H1 (cell line): ENCODE measurements at regions not wholly inside any gene's neighbourhood (a gene's known extent, or its start where the extent isn't known, plus 50 kb on each side); places are given as distances from the start of the nearest gene placed in this dataset.

Experiments used
- CTCF ChIA-PET: fragments of 300-600 bp; sonication (Branson Sonifier 250); formaldehyde crosslinking; loops from one replicate; lab custom pipeline; 2021; ENCODE audit not compliant: partially characterized antibody; lab: Charles Lee
- POLR2A ChIA-PET: fragments of 300-600 bp; sonication (Branson Sonifier 250); formaldehyde crosslinking; loops from one replicate; lab custom pipeline; 2021; ENCODE audit warnings: inconsistent platforms; ENCODE audit not compliant: partially characterized antibody; lab: Charles Lee
- DNase-seq, 2 experiments: peaks; one replicate each; pipeline versions ENCODE4 v3.0.0 to v3.0.0-alpha.2; 2010 to 2022; ENCODE audit warnings: low spot score in 2 of 2, low read depth in 1 of 2, mixed read lengths in 1 of 2
- FAIRE-seq: peaks from 2 replicates; lab custom pipeline; 2011; peaks lifted over from hg19 to GRCh38; lab: Jason Lieb, UNC
- H2AFZ ChIP-seq: 2 replicates; pipeline ENCODE4 v1.8.1; 2012; ENCODE audit warnings: low read length, inconsistent platforms
- H2AK5ac ChIP-seq: 2 replicates; pipeline ENCODE4 v1.6.1; 2013; ENCODE audit warnings: low read depth, low read length
- H2BK120ac ChIP-seq: replicated peaks from 2 replicates; pipeline ENCODE3; 2013; ENCODE audit warnings: low read depth, low read length, inconsistent platforms
- H2BK12ac ChIP-seq: 2 replicates; pipeline ENCODE4 v1.6.1; 2013; ENCODE audit warnings: low read depth, low read length
- H2BK15ac ChIP-seq: 2 replicates; pipeline ENCODE4 v1.6.1; 2013; ENCODE audit warnings: low read length
- H2BK20ac ChIP-seq: 2 replicates; pipeline ENCODE4 v1.6.1; 2013; ENCODE audit warnings: low read length
- H2BK5ac ChIP-seq: 2 replicates; pipeline ENCODE4 v1.6.1; 2013; ENCODE audit warnings: low read depth, low read length
- H3K14ac ChIP-seq: 2 replicates; pipeline ENCODE4 v1.6.1; 2013; ENCODE audit warnings: inconsistent platforms; ENCODE audit not compliant: insufficient read length
- H3K18ac ChIP-seq: 2 replicates; pipeline ENCODE4 v1.6.1; 2013; ENCODE audit warnings: low read length; ENCODE audit errors: extremely low read depth
- H3K23ac ChIP-seq: 2 replicates; pipeline ENCODE4 v1.6.1; 2013; ENCODE audit warnings: inconsistent platforms; ENCODE audit not compliant: insufficient read length
- H3K23me2 ChIP-seq: 2 replicates; pipeline ENCODE4 v1.6.1; 2013; ENCODE audit warnings: low read depth, low read length
- H3K27ac ChIP-seq: 2 replicates; pipeline ENCODE4 v1.6.1; 2011; ENCODE audit warnings: low read depth, low read length, inconsistent platforms
- H3K27me3 ChIP-seq, 4 experiments: replicated peaks in 1 of 4; 1 replicate in 1 of 4; 2 replicates in 3 of 4; pipeline versions ENCODE4 v1.6.1 to v1.8.1; 2011 to 2013; ENCODE audit warnings: low read length in 3 of 4, mild to moderate bottlenecking in 3 of 4, inconsistent platforms in 2 of 4, mixed read lengths in 2 of 4, moderate library complexity in 1 of 4; ENCODE audit not compliant: control insufficient read depth in 3 of 4, insufficient read depth in 3 of 4; ENCODE audit errors: extremely low read depth in 1 of 4
- H3K36me3 ChIP-seq, 4 experiments: 2 replicates each; pipeline versions ENCODE4 v1.6.1 to v1.8.1; 2011 to 2013; ENCODE audit warnings: mild to moderate bottlenecking in 4 of 4, low read length in 3 of 4, moderate library complexity in 2 of 4, control low read depth in 1 of 4, inconsistent platforms in 1 of 4; ENCODE audit not compliant: insufficient read depth in 4 of 4, control insufficient read depth in 2 of 4
- H3K4ac ChIP-seq: replicated peaks from 2 replicates; pipeline ENCODE3; 2013; ENCODE audit warnings: low read length, low read depth, mixed read lengths, inconsistent platforms; ENCODE audit not compliant: insufficient read length
- H3K4me1 ChIP-seq, 4 experiments: replicated peaks in 1 of 4; 1 replicate in 1 of 4; 2 replicates in 3 of 4; pipeline versions ENCODE4 v1.6.1 to v1.8.1; 2011 to 2013; ENCODE audit warnings: low read length in 3 of 4, inconsistent platforms in 2 of 4, mixed read lengths in 1 of 4; ENCODE audit not compliant: insufficient read depth in 4 of 4, control insufficient read depth in 3 of 4
- H3K4me2 ChIP-seq, 2 experiments: 2 replicates each; pipeline versions ENCODE4 v1.6.1 to v1.8.1; 2011 to 2013; ENCODE audit warnings: low read depth in 2 of 2, low read length in 2 of 2, control low read depth in 1 of 2, inconsistent platforms in 1 of 2, mild to moderate bottlenecking in 1 of 2; ENCODE audit not compliant: insufficient read depth in 1 of 2
- H3K4me3 ChIP-seq, 4 experiments: fragments of 200-600, 300-600 bp in 1 of 4; sonication (generic), shearing (Covaris generic), sonication (Bioruptor Twin) in 1 of 4; 2 replicates each; pipeline versions ENCODE4 v1.5.1 to v1.8.1; 2011 to 2016; ENCODE audit warnings: low read length in 4 of 4, low read depth in 3 of 4, control low read depth in 2 of 4, inconsistent platforms in 2 of 4, mild to moderate bottlenecking in 2 of 4, mixed read lengths in 1 of 4, moderate library complexity in 1 of 4; ENCODE audit not compliant: insufficient read depth in 2 of 4; ENCODE audit errors: extremely low read depth in 1 of 4
- H3K56ac ChIP-seq: replicated peaks from 2 replicates; pipeline ENCODE3; 2013; ENCODE audit warnings: low read depth, mild to moderate bottlenecking, mixed read lengths, low read length, inconsistent platforms; ENCODE audit not compliant: insufficient read length
- H3K79me1 ChIP-seq: 2 replicates; pipeline ENCODE4 v1.6.1; 2013; ENCODE audit warnings: low read depth, low read length, control low read depth
- H3K79me2 ChIP-seq, 2 experiments: 2 replicates each; pipeline versions ENCODE4 v1.6.1 to v1.8.1; 2012 to 2013; ENCODE audit warnings: low read length in 2 of 2, mild to moderate bottlenecking in 2 of 2, inconsistent platforms in 1 of 2; ENCODE audit not compliant: insufficient read depth in 2 of 2, control insufficient read depth in 1 of 2
- H3K9ac ChIP-seq, 4 experiments: replicated peaks in 1 of 4; 1 replicate in 1 of 4; 2 replicates in 3 of 4; pipeline versions ENCODE4 v1.6.1 to v1.8.1; 2011 to 2013; ENCODE audit warnings: low read depth in 3 of 4, low read length in 3 of 4, control low read depth in 2 of 4, mild to moderate bottlenecking in 2 of 4, moderate library complexity in 2 of 4, inconsistent platforms in 1 of 4; ENCODE audit errors: extremely low read depth in 1 of 4
- H3K9me3 ChIP-seq, 2 experiments: 2 replicates each; pipeline versions ENCODE4 v1.6.1 to v1.8.1; 2012 to 2013; ENCODE audit warnings: mild to moderate bottlenecking in 2 of 2, moderate library complexity in 2 of 2, control low read depth in 1 of 2, inconsistent platforms in 1 of 2, low read depth in 1 of 2, low read length in 1 of 2, mixed read lengths in 1 of 2; ENCODE audit not compliant: insufficient read depth in 2 of 2
- H4K20me1 ChIP-seq, 2 experiments: replicated peaks in 1 of 2; 2 replicates each; pipeline versions ENCODE3 to v1.8.1; 2011 to 2013; ENCODE audit warnings: inconsistent platforms in 2 of 2, low read length in 2 of 2, mild to moderate bottlenecking in 1 of 2; ENCODE audit not compliant: insufficient read depth in 2 of 2, control insufficient read depth in 1 of 2
- H4K5ac ChIP-seq: 2 replicates; pipeline ENCODE4 v1.6.1; 2013; ENCODE audit warnings: low read length, low read depth, mixed read lengths, inconsistent platforms; ENCODE audit not compliant: insufficient read length
- H4K8ac ChIP-seq: 2 replicates; pipeline ENCODE4 v1.8.0; 2013; ENCODE audit warnings: mild to moderate bottlenecking, moderate library complexity, low read length, inconsistent platforms; ENCODE audit not compliant: insufficient read depth; ENCODE audit errors: extremely low read depth
- H4K91ac ChIP-seq: replicated peaks from 2 replicates; pipeline ENCODE3; 2013; ENCODE audit warnings: low read length, mixed read lengths, inconsistent platforms; ENCODE audit not compliant: insufficient read length
- BCL11A ChIP-seq, 2 experiments: IDR thresholded peaks; one replicate each; pipeline ENCODE4 v1.6.1; 2011; ENCODE audit warnings: low read depth in 2 of 2, low read length in 2 of 2, mild to moderate bottlenecking in 2 of 2
- CHD2 ChIP-seq: IDR thresholded peaks from 2 replicates; pipeline ENCODE4 v1.6.1; 2012; ENCODE audit warnings: low read length, improper control_type of control experiment
- EP300 ChIP-seq, 2 experiments: IDR thresholded peaks; 1 replicate in 1 of 2; 2 replicates in 1 of 2; pipeline ENCODE4 v1.6.1; 2011 to 2012; ENCODE audit warnings: low read depth in 2 of 2, low read length in 2 of 2, mild to moderate bottlenecking in 2 of 2, borderline replicate concordance in 1 of 2, inconsistent platforms in 1 of 2, moderate library complexity in 1 of 2
- FOSL1 ChIP-seq: IDR thresholded peaks from 2 replicates; pipeline ENCODE4 v1.6.1; 2011; ENCODE audit warnings: mild to moderate bottlenecking, low read depth, low read length, moderate library complexity; ENCODE audit not compliant: insufficient read depth
- PHF8 ChIP-seq: fragments of 200-600 bp; sonication (generic); conservative IDR thresholded peaks from 2 replicates; pipeline ENCODE4 v1.7.1; 2012; ENCODE audit warnings: low read depth, mild to moderate bottlenecking, inconsistent platforms, low read length, moderate library complexity
- WGBS, 2 experiments: shearing (Covaris generic) in 1 of 2; methylation state at CpG; one replicate each; pipeline versions ENCODE4 v1.1.6 to v1.1.7; 2013 to 2015; ENCODE audit warnings: low lambda C conversion rate in 2 of 2, mixed read lengths in 2 of 2, inconsistent platforms in 1 of 2, low coverage in 1 of 2, missing lambda C conversion rate in 1 of 2; ENCODE audit not compliant: insufficient replicate concordance in 2 of 2, insufficient coverage in 1 of 2, insufficient read length in 1 of 2; ENCODE audit errors: extremely low coverage in 1 of 2, missing lambda C conversion rate in 1 of 2; 5-methylcytosine and 5-hydroxymethylcytosine counted together
- TF ChIP-seq, protein P1 (sequence below): IDR thresholded peaks from 2 replicates; pipeline ENCODE4 v1.6.1; 2012; ENCODE audit warnings: inconsistent platforms

DNA sequence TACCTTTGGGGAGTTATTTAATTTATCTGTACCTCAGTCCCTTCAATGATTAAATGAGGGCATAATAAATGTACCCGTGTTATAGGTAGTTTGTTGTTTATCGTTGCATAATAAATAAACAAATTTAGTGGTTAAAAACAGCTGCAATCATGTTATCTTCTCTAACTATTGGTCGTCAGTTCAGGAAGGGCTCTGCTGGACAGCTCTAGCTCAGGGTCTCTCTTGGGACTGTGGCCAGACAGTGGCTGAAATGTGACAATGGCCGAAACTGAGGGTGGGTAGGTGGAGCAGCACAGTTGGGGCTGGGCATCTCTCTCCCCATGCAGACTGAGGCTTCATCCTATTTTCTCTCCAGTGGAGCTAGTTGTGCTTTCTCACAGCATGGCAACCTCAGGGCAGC is 632.1 kb upstream of the HS6ST1 start:
- Histone ChIP-seq H2BK12ac (no peak overlapping the region), H3K4me3 (no peak overlapping the region), H3K9me3 (peaks cover 13 to 18% of the 10 kb centered on the region in 2 experiments), H4K8ac (no peak overlapping the region), H3K23ac (no peak overlapping the region), H4K91ac (no peak overlapping the region), H2AFZ (no peak overlapping the region), H2BK5ac (no peak overlapping the region), H3K4me2 (no peak overlapping the region), H3K56ac (no peak overlapping the region), H2AK5ac (no peak overlapping the region), H3K14ac (no peak overlapping the region), H3K79me2 (no peaks in the 10 kb centered on the region), H3K36me3 (no peaks in the 10 kb centered on the region), H3K23me2 (no peaks in the 10 kb centered on the region), H3K9ac (no peak overlapping the region), H3K79me1 (no peaks in the 10 kb centered on the region), H2BK120ac (no peak overlapping the region), H4K5ac (no peak overlapping the region), H3K27ac (no peak overlapping the region), H2BK15ac (no peak overlapping the region), H4K20me1 (no peaks in the 10 kb centered on the region), H3K18ac (no peak overlapping the region), H3K4me1 (no peaks in the 10 kb centered on the region), H3K27me3 (no peaks in the 10 kb centered on the region), H3K4ac (no peak overlapping the region), H2BK20ac (no peak overlapping the region)
- ChIA-PET CTCF (no interaction called here), POLR2A (no interaction called here)
- 93% methylated on average over 4 of the region's 4 CpGs; no CpG with 5 or more reads in 1 of the 2 experiments for WGBS, 2 experiments
- FAIRE-seq (no peak), DNase-seq (no peak)
- TF ChIP-seq EP300 (IDR thresholded peaks at IDR 0.05; ENCODE audit: borderline replicate concordance in 1 of 2, low read depth in 2 of 2, low read length in 2 of 2) = no peak
- no peak for TF ChIP-seq PHF8
- no peak for TF ChIP-seq FOSL1
- no peak for TF ChIP-seq BCL11A (IDR thresholded peaks at IDR 0.05; ENCODE audit: low read depth in 2 of 2, low read length in 2 of 2)
- no peak for TF ChIP-seq CHD2
- TF ChIP-seq, protein P1, sequence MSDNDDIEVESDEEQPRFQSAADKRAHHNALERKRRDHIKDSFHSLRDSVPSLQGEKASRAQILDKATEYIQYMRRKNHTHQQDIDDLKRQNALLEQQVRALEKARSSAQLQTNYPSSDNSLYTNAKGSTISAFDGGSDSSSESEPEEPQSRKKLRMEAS = no peak
